AG04450 (cell line): ENCODE measurements at regions not wholly inside any gene's neighbourhood (a gene's known extent, or its start where the extent isn't known, plus 50 kb on each side); places are given as distances from the start of the nearest gene placed in this dataset.

Source experiments
- CTCF ChIA-PET: fragments of 300-600, 350-600 bp; formaldehyde crosslinking; extraction: SDS; loops from one replicate; lab custom pipeline; 2022; ENCODE audit warnings: antibody characterized with exemption, inconsistent platforms; lab: Charles Lee
- POLR2A ChIA-PET: fragments of 350-600 bp; formaldehyde crosslinking; extraction: SDS; loops from one replicate; lab custom pipeline; 2021; ENCODE audit warnings: antibody characterized with exemption, inconsistent platforms; lab: Yijun Ruan, JAX
- DNase-seq: peaks from one replicate; pipeline ENCODE4 v3.0.0-alpha.2; 2011; ENCODE audit warnings: low read depth, low spot score
- H3K27ac ChIP-seq: one replicate; pipeline ENCODE4 v1.5.1; 2012; ENCODE audit warnings: low read depth, low read length, control low read depth
- H3K27me3 ChIP-seq: one replicate; pipeline ENCODE4 v1.6.0; 2012; ENCODE audit warnings: low read length; ENCODE audit not compliant: control insufficient read depth, insufficient read depth
- H3K4me3 ChIP-seq: 2 replicates; pipeline ENCODE4 v1.5.1; 2011; ENCODE audit warnings: mild to moderate bottlenecking, low read depth, low read length, control low read depth
- H3K9me3 ChIP-seq: 2 replicates; pipeline ENCODE4 v1.5.1; 2012; ENCODE audit warnings: low read length; ENCODE audit not compliant: control insufficient read depth, insufficient read depth
- CTCF ChIP-seq: IDR thresholded peaks from 2 replicates; pipeline ENCODE4 v1.5.1; 2011; ENCODE audit warnings: low read depth, low read length, control low read depth, inconsistent platforms

- ChIA-PET CTCF (interaction anchor here (2.6 to 3.0 kb wide), 2 partner anchors 26 to 194 kb away, joined by 9 to 79 read pairs; no protein-coding TSS in a partner anchor), POLR2A (interaction anchor here (2.5 kb wide), 1 partner anchor 241 kb away, joined by 14 read pairs; the partner anchor contains the start of gene SRSF7)
- DNase-seq: no peak
- no peaks in the 10 kb centered on the region for H3K9me3 ChIP-seq
- no peak overlapping the region for H3K27ac ChIP-seq
- H3K27me3 ChIP-seq: peaks cover 4% of the 10 kb centered on the region
- H3K4me3 ChIP-seq: no peak overlapping the region
- no peak for TF ChIP-seq CTCF
Observed at GRCh38 chr2:38509947-38510326, 92.8 kb downstream of the HNRNPLL start.

GRCh38 chr2:38509314-38509946 lies 93.3 kb downstream of the HNRNPLL start:
- no peak overlapping the region for H3K27ac ChIP-seq
- no peak for DNase-seq
- H3K27me3 ChIP-seq: peaks cover 5% of the 10 kb centered on the region
- H3K4me3 ChIP-seq: no peak overlapping the region
- no peaks in the 10 kb centered on the region for H3K9me3 ChIP-seq
- ChIA-PET POLR2A (interaction anchor here (2.5 kb wide), 1 partner anchor 242 kb away, joined by 14 read pairs; the partner anchor contains the start of gene SRSF7), CTCF (interaction anchor here (2.6 to 3.0 kb wide), 2 partner anchors 27 to 193 kb away, joined by 9 to 79 read pairs; no protein-coding TSS in a partner anchor)
- no peak for TF ChIP-seq CTCF

- H3K27ac ChIP-seq: no peak overlapping the region
- POLR2A ChIA-PET: interaction anchor here (2.5 kb wide), 1 partner anchor 243 kb away, joined by 14 read pairs; the partner anchor contains the start of gene SRSF7
- H3K9me3 ChIP-seq: no peaks in the 10 kb centered on the region
- no peak overlapping the region for H3K4me3 ChIP-seq
- no peak for DNase-seq
- TF ChIP-seq CTCF: peak; percentile 28; the same call in 1 of the 2 replicates
- H3K27me3 ChIP-seq: peaks cover 13% of the 10 kb centered on the region
- CTCF ChIA-PET: interaction anchor here (0.5 to 3.0 kb wide), 17 partner anchors 9 to 909 kb away, joined by 3 to 79 read pairs (median 3); no protein-coding TSS in a partner anchor
Observed at GRCh38 chr2:38508311-38509039, 94.3 kb downstream of the HNRNPLL start.

GRCh38 chr2:38507712-38508111 lies 95.0 kb downstream of the HNRNPLL start:
- no peak overlapping the region for H3K27ac ChIP-seq
- TF ChIP-seq CTCF: no peak
- peaks cover 18% of the 10 kb centered on the region for H3K27me3 ChIP-seq
- POLR2A ChIA-PET: interaction anchor here (2.5 kb wide), 1 partner anchor 244 kb away, joined by 14 read pairs; the partner anchor contains the start of gene SRSF7
- H3K4me3 ChIP-seq: no peak overlapping the region
- CTCF ChIA-PET: interaction anchor here (0.5 to 3.0 kb wide), 17 partner anchors 8 to 909 kb away, joined by 3 to 79 read pairs (median 3); no protein-coding TSS in a partner anchor
- no peak for DNase-seq
- no peaks in the 10 kb centered on the region for H3K9me3 ChIP-seq
